ENCODE measurements at regions not wholly inside any gene's neighbourhood (a gene's known extent, or its start where the extent isn't known, plus 50 kb on each side); places are given as distances from the start of the nearest gene placed in this dataset.

- 80% methylated on average over 2 of the region's 2 CpGs for WGBS
- H3K9me3 ChIP-seq: no peaks in the 10 kb centered on the region
- H3K4me1 ChIP-seq: no peaks in the 10 kb centered on the region
- no peak for DNase-seq (ENCODE audit: low spot score in 2 of 2)
- no peak overlapping the region for H3K4me3 ChIP-seq
- H3K27me3 ChIP-seq: no peaks in the 10 kb centered on the region
- H3K36me3 ChIP-seq: no peaks in the 10 kb centered on the region
- TF ChIP-seq CTCF (IDR thresholded peaks at IDR 0.05) (no peak), EP300 (IDR thresholded peaks at IDR 0.05) (no peak), POLR2AphosphoS5 (IDR thresholded peaks at IDR 0.05) (no peak), POLR2A (IDR thresholded peaks at IDR 0.05) (no peak)
- H3K27ac ChIP-seq: no peak overlapping the region
These were observed 225.8 kb downstream of the EMP1 start for GRCh38 chr12:13422291-13422690.

DNA sequence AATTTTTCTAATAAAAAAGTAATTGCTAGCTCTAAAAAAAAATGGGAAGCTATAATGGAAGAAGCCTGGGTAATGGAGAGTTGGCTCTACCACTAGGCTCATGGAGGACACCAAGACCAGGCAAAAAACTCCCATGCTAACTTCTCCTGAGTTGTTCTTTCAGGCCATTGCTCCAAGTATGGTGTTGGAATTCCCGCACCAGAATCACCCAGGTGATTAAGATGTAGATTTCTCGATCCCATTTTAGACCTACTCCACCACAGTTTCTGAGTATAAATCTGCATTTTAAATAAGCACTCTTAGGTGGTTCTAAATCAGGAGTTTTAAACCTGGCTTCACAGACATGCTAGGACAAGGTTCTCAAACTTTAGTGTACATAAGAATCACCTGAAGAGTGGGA, 221.0 kb downstream of the EMP1 start:
- Histone ChIP-seq H3K36me3 (no peaks in the 10 kb centered on the region), H3K4me1 (no peaks in the 10 kb centered on the region), H3K9me3 (no peaks in the 10 kb centered on the region), H3K27ac (no peak overlapping the region), H3K4me3 (no peak overlapping the region), H3K27me3 (no peaks in the 10 kb centered on the region)
- no peak for DNase-seq (ENCODE audit: low spot score in 2 of 2)
- WGBS: 89% methylated on average over 2 of the region's 2 CpGs
- TF ChIP-seq CTCF (IDR thresholded peaks at IDR 0.05) (no peak), POLR2AphosphoS5 (IDR thresholded peaks at IDR 0.05) (no peak), EP300 (IDR thresholded peaks at IDR 0.05) (no peak), POLR2A (IDR thresholded peaks at IDR 0.05) (no peak)

DNA sequence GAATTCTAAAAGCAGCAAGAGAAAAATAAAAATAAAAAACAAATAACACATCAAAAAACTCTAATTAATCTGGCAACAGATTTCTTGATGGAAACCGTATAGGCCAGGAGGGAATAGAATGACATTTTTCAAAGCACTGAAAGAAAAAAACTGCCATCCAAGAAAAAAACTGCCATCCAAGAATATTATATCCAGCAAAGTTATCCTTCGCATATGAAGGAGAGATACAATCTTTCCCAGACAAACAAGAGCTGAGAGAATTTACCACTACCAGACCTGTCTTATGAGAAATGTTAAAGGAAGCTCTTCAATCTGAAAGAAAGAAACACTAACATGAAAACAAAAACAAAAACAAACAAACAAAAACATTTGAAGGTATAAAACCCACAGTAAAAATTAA, 214.8 kb downstream of the EMP1 start:
- Histone ChIP-seq H3K36me3 (no peaks in the 10 kb centered on the region), H3K4me1 (no peaks in the 10 kb centered on the region), H3K27me3 (no peaks in the 10 kb centered on the region), H3K4me3 (no peak overlapping the region), H3K9me3 (peaks cover 3% of the 10 kb centered on the region), H3K27ac (no peak overlapping the region)
- WGBS: 96% methylated on average over 2 of the region's 2 CpGs
- DNase-seq (ENCODE audit: low spot score in 2 of 2): no peak
- TF ChIP-seq POLR2AphosphoS5 (IDR thresholded peaks at IDR 0.05): no peak
- TF ChIP-seq EP300 (IDR thresholded peaks at IDR 0.05): no peak
- no peak for TF ChIP-seq POLR2A (IDR thresholded peaks at IDR 0.05)
- no peak for TF ChIP-seq CTCF (IDR thresholded peaks at IDR 0.05)

DNA sequence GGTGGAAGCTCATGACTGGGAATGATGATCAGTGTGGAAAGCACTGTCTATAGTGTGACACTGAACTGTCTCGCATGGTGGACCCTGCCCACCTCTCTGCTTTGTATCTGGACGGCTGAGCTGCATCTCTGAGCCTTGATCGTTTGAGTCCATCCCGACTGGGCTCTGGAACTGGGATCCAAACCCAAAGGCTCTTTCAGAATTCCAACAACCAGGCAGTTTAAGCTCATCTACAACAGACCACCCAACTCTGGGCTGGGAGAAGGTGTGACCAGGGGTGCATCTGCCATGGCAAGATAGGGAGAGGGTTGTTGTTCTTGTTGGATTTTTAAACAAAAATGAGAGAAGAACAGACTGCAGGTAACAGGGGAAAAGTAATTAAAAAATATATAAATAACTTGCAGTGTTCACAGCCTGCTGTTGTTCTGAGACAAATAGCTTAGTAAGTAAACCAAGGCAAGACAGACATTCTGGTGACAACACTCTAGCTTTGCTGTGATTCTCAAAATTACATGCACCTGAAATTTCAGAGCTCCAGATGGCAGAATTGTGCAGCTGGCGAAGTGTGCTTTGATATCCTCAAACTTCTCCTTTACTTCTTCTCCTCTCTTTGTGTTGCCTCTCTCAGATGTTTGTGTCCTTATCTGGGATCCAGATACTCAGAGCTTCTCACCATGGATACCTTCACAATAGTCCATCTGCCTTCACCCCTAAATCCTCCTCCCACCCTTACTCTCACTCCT, 209.6 kb downstream of the EMP1 start:
- TF ChIP-seq CTCF (IDR thresholded peaks at IDR 0.05): no peak
- TF ChIP-seq POLR2A (IDR thresholded peaks at IDR 0.05): no peak
- no peak for TF ChIP-seq EP300 (IDR thresholded peaks at IDR 0.05)
- TF ChIP-seq POLR2AphosphoS5 (IDR thresholded peaks at IDR 0.05): no peak
- no peaks in the 10 kb centered on the region for H3K4me1 ChIP-seq
- no peak for DNase-seq (ENCODE audit: low spot score in 2 of 2)

DNA sequence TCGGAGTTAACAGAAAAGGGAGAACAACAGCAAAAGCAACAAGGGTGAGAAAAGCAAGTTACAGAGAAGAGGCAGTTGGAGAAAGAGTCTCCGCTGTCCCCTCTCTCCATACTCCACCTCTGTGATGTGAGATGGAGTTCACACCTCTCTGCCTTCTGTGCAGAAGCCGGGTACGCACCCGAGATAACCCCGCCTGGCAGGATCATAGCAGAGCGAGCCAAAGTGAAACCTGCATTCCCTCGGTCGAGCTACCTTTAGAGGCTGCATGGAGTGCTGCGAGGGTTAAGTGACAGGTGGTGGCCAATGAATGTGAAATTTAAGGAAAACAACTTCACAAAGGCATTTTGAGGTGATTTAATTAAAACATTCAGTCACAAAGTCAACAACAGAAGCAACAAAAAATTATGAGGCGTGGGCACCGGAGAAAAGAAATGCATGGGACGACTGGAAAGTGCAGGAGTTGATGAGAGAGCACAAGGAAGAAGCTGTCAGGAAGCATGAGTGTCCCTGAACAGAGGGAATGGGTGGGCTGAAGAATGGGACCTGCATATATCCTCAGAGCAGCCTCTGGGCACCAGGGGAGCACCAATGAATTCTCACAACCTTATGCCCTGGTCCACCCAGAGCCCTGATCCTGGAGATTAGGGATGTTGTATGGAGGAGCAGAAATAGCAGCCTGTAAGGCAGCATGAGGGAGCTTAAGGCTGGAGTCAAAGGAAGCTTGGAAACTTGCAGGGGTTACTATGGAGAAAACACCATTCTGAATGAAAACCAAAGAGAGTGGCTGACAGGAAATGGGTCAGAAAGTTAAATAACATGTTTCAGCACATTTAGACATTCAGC, 208.3 kb downstream of the EMP1 start:
- Histone ChIP-seq H3K9me3 (no peaks in the 10 kb centered on the region), H3K4me3 (no peak overlapping the region), H3K4me1 (no peaks in the 10 kb centered on the region), H3K36me3 (no peaks in the 10 kb centered on the region), H3K27me3 (no peaks in the 10 kb centered on the region), H3K27ac (no peak overlapping the region)
- no peak for DNase-seq (ENCODE audit: low spot score in 2 of 2)
- TF ChIP-seq EP300 (IDR thresholded peaks at IDR 0.05) (no peak), POLR2A (IDR thresholded peaks at IDR 0.05) (no peak), CTCF (IDR thresholded peaks at IDR 0.05) (no peak), POLR2AphosphoS5 (IDR thresholded peaks at IDR 0.05) (no peak)
- WGBS: 73% methylated on average over 13 of the region's 13 CpGs

More for the DNA sequence above, 209.6 kb downstream of the EMP1 start:
- no peak overlapping the region for H3K27ac ChIP-seq
- 79% methylated on average over 5 of the region's 5 CpGs for WGBS
- peaks cover 3% of the 10 kb centered on the region for H3K9me3 ChIP-seq
- no peaks in the 10 kb centered on the region for H3K27me3 ChIP-seq
- H3K4me3 ChIP-seq: no peak overlapping the region
- H3K36me3 ChIP-seq: no peaks in the 10 kb centered on the region
